EL (cell line): ENCODE measurements at regions not wholly inside any gene's neighbourhood (a gene's known extent, or its start where the extent isn't known, plus 50 kb on each side); places are given as distances from the start of the nearest gene placed in this dataset.
A peak's percentile ranks its signal among the peaks of the same experiment; 100 is the strongest.

ENCODE experiments used
- DNase-seq: peaks from one replicate; pipeline ENCODE4 v3.0.0-alpha.2; 2016

- no peak for DNase-seq
Observed at GRCh38 chr15:62878070-62878469, 164.5 kb upstream of the TPM1 start.

- no peak for DNase-seq
Observed at GRCh38 chr15:62879770-62880169, 162.8 kb upstream of the TPM1 start.

DNA sequence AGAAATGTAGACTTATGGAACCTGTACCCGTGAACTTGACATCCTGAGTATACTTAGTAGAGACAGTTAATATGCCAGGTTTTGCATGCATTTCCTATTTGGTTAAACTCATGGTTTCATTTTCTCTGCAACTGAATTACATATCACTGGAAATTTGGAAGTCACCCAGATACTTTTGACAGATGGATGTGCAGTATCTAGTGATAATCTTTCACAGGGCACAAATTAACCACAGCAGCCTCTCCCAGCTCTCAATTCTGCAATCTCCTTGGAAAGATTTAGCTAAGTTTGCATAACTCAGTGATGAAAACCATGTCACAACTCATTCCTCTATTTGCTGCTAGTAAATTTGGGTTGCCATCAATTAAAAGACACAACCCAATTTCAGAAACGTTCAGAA is 162.3 kb upstream of the TPM1 start:
- peak; percentile 29 for DNase-seq

DNA sequence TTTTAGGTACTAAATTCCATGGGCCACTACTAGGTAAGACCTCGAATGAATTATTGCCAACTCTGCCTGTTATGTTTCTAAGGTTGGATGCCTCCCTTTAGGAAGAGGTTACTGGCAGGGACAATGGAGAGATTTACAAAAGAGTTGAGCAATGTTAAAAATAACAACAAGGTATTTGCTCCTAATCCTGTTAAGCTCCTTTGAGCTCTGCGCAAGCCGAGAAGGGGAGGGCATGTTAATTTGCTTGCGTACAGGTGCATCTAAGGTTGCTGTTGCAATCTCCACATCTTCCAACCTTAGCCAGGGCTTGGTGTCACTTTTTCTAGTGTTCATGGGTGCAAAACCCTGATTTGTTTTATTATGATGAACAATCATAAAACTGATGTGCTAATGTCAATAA is 161.5 kb upstream of the TPM1 start:
- no peak for DNase-seq

GRCh38 chr15:62883938-62884479 is 158.5 kb upstream of the TPM1 start:
- peak; percentile 48 for DNase-seq

DNA sequence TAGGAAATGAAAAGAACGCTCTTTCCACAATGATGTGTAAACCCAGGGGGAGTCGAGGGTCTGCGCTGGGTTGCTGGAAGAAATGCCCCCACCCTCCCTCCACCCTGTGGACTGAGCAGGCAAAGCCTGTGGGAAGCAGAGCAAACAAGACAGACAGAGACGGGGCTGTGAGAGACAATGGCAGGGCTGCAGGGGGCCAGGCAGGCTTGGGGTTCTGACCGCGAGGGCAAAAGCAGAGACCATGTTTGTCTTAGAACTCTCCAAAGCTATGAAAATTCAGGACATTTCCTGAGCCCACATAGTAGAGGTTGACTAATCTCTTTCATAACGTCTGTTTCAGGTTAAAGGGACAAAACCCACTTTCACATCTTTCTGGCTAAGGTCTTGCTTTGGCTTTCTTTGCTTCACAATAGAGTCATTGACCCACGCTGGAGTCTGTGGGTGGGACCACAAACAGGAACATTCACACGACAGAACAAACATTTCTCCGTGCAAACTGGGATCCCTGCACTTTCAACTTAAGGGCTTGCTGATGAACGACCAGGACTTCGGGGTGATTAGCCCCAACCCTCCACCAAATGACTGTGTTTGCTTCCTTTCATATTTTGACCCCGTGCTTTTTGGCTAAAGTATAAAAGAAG is 156.0 kb upstream of the TPM1 start:
- peak; percentile 21 for DNase-seq

DNA sequence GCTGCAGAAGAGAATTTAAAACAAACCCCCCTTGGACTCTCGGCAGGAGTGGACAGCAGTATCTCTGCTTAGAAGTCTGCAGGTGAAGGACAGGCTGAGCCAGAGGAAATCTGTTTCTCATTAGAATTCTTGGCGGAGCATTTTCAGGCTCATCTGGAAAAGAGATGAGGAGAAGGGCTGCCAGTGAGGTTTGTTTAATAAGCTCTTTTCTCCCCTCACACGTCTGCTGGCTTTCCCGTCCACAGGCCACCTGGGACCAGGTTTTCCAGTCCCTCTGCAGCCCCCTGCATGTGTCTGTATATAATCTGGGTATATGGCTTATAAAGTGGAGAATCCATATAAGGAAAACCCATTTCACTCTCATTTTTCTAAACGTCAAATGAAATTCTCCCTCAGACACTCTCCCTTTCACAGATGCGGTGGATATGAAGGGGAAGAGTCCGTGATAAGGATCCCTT is 155.4 kb upstream of the TPM1 start:
- DNase-seq, result peak; percentile 33

GRCh38 chr15:62888623-62889022 is 153.9 kb upstream of the TPM1 start:
- DNase-seq, result peak; percentile 23

DNA sequence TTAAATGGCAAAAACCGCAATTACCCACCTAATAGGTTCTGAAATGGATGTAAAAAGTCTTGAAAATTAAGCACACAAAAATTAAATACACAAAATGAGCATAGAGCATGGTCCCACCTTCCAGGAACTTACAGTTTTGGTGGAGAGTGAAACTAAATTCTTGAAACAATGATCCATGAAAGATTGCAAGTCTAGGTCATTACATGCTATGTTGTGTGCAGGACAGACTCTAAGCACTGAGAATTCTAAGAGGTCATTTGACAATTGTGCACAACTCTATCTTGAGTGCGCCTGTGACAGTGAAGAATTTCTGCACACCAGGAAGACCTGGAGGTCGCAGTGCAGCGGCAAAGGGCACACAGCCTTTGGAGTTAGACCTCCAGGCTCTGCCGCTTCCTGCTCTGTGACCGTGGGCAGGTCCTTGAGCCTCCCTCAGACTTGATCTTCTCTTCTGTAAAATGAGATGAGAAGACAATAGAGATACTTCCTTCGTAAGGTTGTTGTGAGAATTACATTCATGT is 153.3 kb upstream of the TPM1 start:
- DNase-seq, result no peak

DNA sequence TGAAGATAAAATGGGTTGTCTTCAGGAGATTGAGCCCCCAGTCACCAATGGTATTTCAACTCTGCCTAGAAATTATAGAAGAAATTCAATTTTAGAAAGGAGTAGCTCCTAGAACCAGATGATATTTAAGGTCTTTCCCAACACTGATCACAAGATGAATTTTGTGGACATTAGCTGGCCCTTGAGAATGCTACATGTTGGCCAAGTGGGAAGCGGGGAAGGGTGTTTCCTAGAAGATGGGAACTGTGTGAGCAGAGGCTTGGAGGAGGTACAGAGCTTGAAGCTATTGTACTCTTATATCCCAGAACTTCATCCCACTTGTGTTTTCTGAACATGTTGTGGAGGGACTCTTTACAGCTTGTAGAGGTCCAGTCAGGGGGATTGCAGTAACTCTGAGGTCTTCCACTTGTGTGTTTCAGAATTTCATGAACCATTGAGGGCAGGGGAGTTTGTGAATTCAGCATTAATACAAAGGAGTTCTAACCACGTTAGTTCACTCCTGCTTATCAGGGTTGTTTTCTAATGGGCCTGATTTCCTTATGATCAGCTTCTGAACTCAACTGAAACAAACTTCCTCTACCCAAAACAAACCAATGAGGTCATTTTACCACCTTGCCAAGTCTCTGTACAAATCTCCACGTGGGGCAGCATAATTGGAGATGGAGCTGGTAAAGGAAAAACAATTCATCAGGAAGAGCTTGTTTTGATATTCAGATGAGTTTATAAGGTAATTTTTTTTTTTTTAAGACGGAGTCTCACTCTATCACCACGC is 152.6 kb upstream of the TPM1 start:
- no peak for DNase-seq

DNA sequence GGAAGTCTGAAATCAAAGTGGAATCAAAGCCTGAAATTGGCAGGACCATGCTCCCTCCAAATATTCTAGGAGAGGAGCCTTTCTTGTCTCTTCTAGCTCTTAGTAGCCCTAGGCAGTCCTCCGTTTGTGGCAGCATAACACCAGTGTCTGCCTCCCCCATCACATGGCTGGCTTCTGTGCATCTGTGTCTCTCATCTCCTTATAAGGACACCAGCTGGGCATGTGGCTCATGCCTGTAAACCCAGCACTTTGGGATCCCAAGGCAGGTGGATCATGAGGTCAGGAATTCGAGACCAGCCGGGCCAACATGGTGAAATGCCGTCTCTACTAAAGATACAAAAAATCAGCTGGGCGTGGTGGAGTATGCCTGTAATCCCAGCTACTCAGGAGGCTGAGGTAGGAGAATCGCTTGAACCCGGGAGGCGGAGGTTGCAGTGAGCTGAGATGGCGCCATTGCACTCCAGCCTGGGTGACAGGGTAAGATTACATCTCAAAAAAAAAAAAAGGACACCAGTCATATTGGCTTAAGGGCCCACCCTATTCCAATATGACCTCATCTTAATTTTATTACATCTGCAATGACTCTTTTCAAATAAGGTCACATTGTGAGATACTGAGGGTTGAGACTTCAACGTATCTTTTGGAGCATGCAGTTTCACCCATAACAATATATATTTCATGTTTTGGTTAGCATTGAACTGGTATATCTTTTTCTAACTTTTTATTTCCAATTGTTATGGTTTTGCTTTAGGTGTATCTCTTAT is 148.0 kb upstream of the TPM1 start:
- peak; percentile 39 for DNase-seq

DNA sequence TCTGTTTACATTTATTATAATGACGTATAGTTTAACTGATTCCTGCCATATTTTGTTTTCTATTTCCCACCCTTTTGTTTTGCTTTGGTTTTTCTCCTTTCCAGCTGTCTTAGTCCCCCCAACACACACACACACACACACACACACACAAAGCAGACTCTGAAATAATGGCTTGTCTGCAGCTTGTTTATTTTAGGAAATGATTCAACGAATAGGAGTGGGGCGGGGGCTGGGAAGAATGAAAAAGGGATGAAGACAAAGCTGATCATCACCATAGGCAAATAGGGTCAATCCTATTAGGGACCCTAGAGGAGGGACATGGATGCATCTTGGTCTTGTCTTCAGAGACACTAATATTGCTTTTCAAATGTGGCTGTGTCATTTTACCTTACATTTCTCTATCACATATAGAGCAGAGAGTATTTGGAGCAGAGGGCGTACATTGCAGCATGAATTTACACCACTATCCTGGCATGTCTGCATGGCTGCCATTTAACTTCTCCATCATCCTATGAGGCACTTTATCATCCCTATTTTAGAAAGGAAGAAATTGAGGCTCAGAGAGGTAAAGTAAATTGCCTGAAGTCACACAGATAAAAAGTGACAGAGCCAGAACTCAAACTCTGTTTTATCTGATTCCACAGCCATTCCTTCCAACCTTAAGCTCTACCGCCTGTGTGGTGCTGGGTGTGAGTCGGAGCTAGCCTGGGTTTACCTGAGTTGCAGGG is 147.2 kb upstream of the TPM1 start:
- DNase-seq, result peak; percentile 79

DNA sequence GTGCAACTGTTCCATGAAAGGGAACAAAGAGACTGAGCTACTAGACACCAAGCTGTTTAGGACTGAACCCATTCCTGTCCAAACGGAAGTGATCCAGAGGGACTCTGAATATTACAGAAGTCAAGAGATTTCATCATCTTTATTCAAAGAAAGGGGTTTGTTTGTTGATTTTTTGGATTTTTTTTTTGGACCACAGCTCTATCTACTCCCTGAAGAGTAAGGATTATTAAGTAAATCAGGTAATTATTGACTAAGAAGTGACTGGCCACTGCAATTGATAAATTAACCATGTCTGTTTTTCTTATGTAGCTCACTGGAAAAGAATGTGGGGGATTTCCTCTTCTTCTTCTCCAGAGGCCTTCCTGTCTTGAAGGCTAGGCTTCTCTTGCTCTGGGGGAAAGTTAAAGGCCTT is 146.6 kb upstream of the TPM1 start:
- DNase-seq, result peak; percentile 91

DNA sequence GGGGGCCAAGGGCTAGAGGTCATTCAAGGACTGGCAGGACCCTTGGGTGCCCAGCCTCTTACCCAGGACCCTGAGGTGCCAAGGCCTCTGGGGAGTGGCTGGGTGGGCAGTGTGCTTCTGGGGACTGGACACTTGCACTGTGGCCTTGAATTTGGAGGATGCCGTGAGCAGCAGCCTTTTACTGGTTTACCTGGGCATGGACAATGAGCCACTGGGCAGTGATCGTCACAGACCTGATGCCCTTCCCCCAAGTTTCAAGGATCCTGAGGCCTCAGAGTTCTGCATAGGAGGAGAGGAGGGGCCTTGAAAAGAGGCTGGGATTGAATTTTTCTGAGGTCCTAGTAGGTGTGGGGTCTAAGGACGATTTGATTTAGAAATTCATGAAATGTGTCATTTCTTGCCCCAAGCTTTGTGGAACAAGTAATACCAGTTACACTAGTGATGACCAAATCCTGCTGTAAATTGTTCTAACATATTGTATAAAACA is 146.1 kb upstream of the TPM1 start:
- peak; percentile 52 for DNase-seq

DNA sequence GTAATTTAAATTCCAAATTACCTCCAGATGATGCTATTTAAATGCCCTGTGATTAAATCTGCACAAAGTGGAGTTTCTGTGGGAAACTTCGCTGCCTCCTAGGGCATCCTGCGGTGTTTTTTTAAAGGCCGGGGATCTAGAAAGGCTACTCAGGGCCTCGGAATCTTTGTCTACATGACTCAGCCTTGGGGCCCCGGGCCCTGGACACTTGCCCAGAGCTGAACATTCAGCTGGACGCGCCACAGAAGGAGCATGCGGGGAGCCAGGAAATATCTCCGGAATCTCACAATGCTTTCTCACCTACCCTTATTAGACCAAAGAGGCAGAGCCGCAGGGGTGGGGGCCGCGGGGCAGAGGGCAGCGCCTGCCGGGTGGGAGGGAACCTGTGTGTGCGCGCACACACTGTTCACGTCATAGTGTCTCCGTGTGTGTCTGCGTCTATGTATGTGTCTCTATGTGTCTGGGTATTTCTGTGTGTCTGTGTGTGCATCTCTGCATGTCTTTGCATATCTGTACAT is 145.5 kb upstream of the TPM1 start:
- peak; percentile 100 for DNase-seq

GRCh38 chr15:62897634-62898033 is 144.9 kb upstream of the TPM1 start:
- DNase-seq, result no peak

DNA sequence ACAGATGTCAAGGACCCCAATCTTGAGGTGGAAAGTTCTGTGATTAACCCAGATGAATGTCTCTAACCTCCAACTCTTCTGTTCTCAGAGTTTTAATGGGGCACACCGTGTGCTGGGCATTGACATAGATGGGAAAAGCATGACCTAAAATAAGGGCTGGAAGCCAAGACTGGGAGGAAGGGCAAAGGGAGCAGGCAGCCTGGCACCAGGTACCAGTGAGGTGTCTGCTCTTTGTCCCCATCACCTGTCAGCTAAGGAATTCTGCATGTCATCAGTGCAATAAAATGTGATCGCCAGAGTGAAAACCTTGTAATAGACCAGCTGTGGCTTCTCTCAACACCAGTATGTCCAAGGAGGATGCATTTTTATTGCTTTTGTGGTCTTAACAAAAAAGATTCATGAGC is 143.5 kb upstream of the TPM1 start:
- DNase-seq, result no peak

DNA sequence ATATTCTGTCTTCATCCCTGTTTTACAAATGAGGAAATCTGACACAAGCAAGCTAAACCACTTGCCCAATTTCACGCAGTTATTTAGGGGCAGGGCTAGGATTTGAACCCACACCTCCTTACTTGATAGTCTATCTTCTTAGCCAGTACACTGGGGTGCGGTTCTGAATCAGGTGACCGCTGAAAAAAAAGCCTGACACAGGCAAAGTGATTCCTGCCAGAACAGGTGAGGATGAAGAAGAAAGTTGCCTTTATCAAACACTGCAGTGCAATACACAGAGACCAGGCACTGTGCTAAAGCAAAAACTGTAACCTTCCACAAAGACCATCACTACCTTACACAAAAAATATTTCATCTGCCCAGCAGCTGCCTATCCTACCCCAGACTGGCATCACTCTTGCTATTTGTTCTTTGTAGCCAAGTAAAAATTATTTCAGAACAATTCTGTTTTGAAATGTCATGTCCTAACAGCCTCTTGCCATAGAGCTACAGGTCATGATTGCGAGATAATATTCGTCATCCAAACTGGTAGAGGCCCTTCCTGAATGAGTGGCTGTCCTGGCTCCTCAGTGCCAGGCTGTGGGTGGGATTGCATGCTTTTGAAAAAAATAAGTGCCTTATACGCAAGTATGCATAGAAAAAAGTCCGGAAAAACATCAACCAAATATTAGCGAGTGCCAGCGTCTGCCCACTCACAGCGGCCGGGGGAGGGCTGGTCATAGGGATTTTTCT is 142.3 kb upstream of the TPM1 start:
- no peak for DNase-seq

GRCh38 chr15:62901087-62901486 is 141.5 kb upstream of the TPM1 start:
- no peak for DNase-seq

DNA sequence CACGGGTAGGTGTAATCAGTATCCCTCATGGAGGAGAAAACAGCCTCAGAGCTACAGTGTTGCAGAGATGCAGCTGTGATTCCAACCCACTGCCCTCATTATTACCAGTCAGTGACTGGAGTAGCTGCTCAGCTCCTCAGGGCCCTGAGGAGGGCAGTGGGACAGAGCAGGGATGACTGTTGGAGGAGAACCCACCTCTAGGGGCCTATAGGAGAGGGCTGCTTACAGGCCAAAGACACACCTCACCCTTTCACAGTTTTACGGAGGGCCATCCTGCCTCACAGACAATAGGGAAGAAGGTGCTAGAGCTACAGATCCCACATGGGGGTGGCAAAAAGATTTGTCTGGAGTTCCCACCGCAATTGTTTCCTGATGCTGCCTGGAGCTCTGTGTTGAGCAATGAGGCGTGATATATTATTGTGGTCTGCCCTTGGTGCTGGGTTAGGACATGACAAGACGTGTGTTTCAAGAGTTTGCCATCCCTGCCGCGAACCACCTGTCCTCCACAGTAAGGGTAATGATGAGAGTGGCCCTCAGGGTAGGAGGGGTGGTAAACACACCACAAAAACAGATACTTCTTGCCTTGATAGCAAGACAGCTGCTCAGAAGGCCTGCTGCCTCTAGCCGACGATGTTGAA is 140.5 kb upstream of the TPM1 start:
- DNase-seq, result no peak

DNA sequence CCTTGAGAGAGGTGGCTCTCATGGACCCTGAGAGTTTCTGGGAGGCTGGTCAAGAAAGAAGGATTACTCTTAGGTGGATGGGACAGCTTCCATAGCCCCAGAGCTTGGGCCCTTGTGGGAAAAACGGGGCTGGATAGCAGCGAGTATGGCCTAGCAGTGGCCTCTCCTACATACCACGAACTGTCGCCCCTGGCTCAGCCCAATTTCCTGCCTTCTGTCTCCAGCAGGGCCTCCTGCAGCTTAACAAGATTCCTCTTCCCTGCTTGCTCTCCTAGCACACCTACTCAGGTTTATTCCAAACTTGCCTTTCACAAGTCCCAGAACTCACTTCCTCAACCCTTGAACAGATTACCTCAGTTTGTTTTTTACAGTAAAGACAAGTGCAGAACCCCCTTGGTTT is 139.7 kb upstream of the TPM1 start:
- DNase-seq, result no peak
